Kidney (tissue), 13 donors: ENCODE measurements at regions not wholly inside any gene's neighbourhood (a gene's known extent, or its start where the extent isn't known, plus 50 kb on each side); places are given as distances from the start of the nearest gene placed in this dataset.

ENCODE experiments used
- DNase-seq, 5 donors: peaks; one replicate each; pipeline ENCODE4 v3.0.0-alpha.2; 2013 to 2020
- FAIRE-seq: peaks from 2 replicates; lab custom pipeline; 2012; peaks lifted over from hg19 to GRCh38; lab: Jason Lieb, UNC
- H3K27ac ChIP-seq, 2 donors: one replicate each; pipeline ENCODE4 v1.7.0; 2013; ENCODE audit warnings: low read depth in 2 of 2, low read length in 2 of 2, inconsistent platforms in 1 of 2
- H3K27me3 ChIP-seq: one replicate; pipeline ENCODE4 v1.7.1; 2013; ENCODE audit warnings: low read length, inconsistent platforms; ENCODE audit not compliant: control insufficient read depth, insufficient read depth
- H3K36me3 ChIP-seq, 3 donors: one replicate each; pipeline versions ENCODE4 v1.7.0 to v1.7.1; 2013; ENCODE audit warnings: low read length in 3 of 3, control low read depth in 1 of 3, inconsistent platforms in 1 of 3; ENCODE audit not compliant: insufficient read depth in 3 of 3, control insufficient read depth in 2 of 3
- H3K4me1 ChIP-seq, 3 donors: one replicate each; pipeline versions ENCODE4 v1.7.0 to v1.7.1; 2013; ENCODE audit warnings: low read length in 3 of 3, inconsistent platforms in 1 of 3, low read depth in 1 of 3; ENCODE audit not compliant: control insufficient read depth in 2 of 3, insufficient read depth in 2 of 3
- H3K4me3 ChIP-seq, 3 donors: one replicate each; pipeline versions ENCODE4 v1.7.0 to v1.8.1; 2013; ENCODE audit warnings: low read length in 3 of 3, control low read depth in 1 of 3, inconsistent platforms in 1 of 3
- H3K9ac ChIP-seq, 3 donors: one replicate each; pipeline versions ENCODE4 v1.7.0 to v1.7.1; 2013; ENCODE audit warnings: low read length in 3 of 3, control low read depth in 1 of 3, inconsistent platforms in 1 of 3
- H3K9me3 ChIP-seq, 3 donors: one replicate each; pipeline versions ENCODE4 v1.7.0 to v1.7.1; 2013; ENCODE audit warnings: low read length in 3 of 3, control low read depth in 1 of 3, inconsistent platforms in 1 of 3; ENCODE audit not compliant: control insufficient read depth in 2 of 3, insufficient read depth in 1 of 3
- CTCF ChIP-seq: IDR thresholded peaks from 3 replicates; pipeline ENCODE4 v1.5.1; 2012; ENCODE audit warnings: mild to moderate bottlenecking, moderate library complexity, borderline replicate concordance; ENCODE audit not compliant: insufficient read depth; ENCODE audit errors: extremely low read depth
- intact Hi-C: fragments of 100-400 bp; cut with DNase I; formaldehyde crosslinking; loops from one replicate; pipeline ENCODE4 v1.11.1; 2022
- donor health status: control.
- donor health status: control.
- donor health status: control.
- donor health status: control.
- donor health status: control.
- donor health status: DM: yes; HTN: yes; CAD: no.
- donor health status: Normal renal cell carcinoma (clear cell type).

GRCh38 chr1:219837994-219838294 is 90.4 kb downstream of the SLC30A10 start:
- no peak overlapping the region for H3K27ac ChIP-seq
- H3K4me3 ChIP-seq: no peak overlapping the region
- no peak overlapping the region for H3K9ac ChIP-seq
- no peaks in the 10 kb centered on the region for H3K36me3 ChIP-seq
- no peak for DNase-seq
- H3K4me1 ChIP-seq: no peaks in the 10 kb centered on the region
- H3K9me3 ChIP-seq: no peaks in the 10 kb centered on the region
- no peak for FAIRE-seq
- H3K27me3 ChIP-seq: no peaks in the 10 kb centered on the region
- intact Hi-C loops: no loop called here
- TF ChIP-seq CTCF: no peak

- no peak overlapping the region for H3K27ac ChIP-seq
- intact Hi-C loops: no loop called here
- FAIRE-seq: no peak
- no peaks in the 10 kb centered on the region for H3K4me1 ChIP-seq
- no peaks in the 10 kb centered on the region for H3K36me3 ChIP-seq
- peak; percentile 43 for TF ChIP-seq CTCF
- DNase-seq: peak in 3 of 5 donors; percentile 14 to 80 (median 73)
- no peak overlapping the region for H3K9ac ChIP-seq
- H3K9me3 ChIP-seq: no peaks in the 10 kb centered on the region
- no peaks in the 10 kb centered on the region for H3K27me3 ChIP-seq
- H3K4me3 ChIP-seq: no peak overlapping the region
These were observed 90.9 kb downstream of the SLC30A10 start for GRCh38 chr1:219837274-219837993.

- Histone ChIP-seq H3K4me3 (no peak overlapping the region), H3K36me3 (no peaks in the 10 kb centered on the region), H3K27me3 (no peaks in the 10 kb centered on the region), H3K9ac (no peak overlapping the region), H3K4me1 (no peaks in the 10 kb centered on the region), H3K27ac (no peak overlapping the region), H3K9me3 (no peaks in the 10 kb centered on the region)
- intact Hi-C loops: no loop called here
- DNase-seq (no peak), FAIRE-seq (no peak)
- TF ChIP-seq CTCF: no peak
These were observed 93.9 kb downstream of the SLC30A10 start for GRCh38 chr1:219834314-219834917.
